H9 (cell line): ENCODE measurements at regions not wholly inside any gene's neighbourhood (a gene's known extent, or its start where the extent isn't known, plus 50 kb on each side); places are given as distances from the start of the nearest gene placed in this dataset.
A peak's percentile ranks its signal among the peaks of the same experiment; 100 is the strongest.

ENCODE experiments used
- DNase-seq: peaks from one replicate; pipeline ENCODE4 v3.0.0-alpha.2; 2017
- H2AFZ ChIP-seq: one replicate; pipeline ENCODE4 v1.6.1; 2013; ENCODE audit warnings: mild to moderate bottlenecking, low read length, control low read depth, moderate library complexity
- H2AK5ac ChIP-seq: 2 replicates; pipeline ENCODE4 v1.6.1; 2013; ENCODE audit warnings: low read length, control low read depth, mixed read lengths; ENCODE audit not compliant: insufficient read length
- H2BK120ac ChIP-seq: one replicate; pipeline ENCODE4 v1.6.1; 2013; ENCODE audit warnings: low read depth, mild to moderate bottlenecking, low read length, control low read depth, inconsistent platforms; ENCODE audit not compliant: poor library complexity, severe bottlenecking
- H2BK12ac ChIP-seq: 2 replicates; pipeline ENCODE4 v1.6.1; 2013; ENCODE audit warnings: low read length, control low read depth, mixed read lengths, low read depth; ENCODE audit not compliant: insufficient read length
- H2BK15ac ChIP-seq: 2 replicates; pipeline ENCODE4 v1.6.1; 2013; ENCODE audit warnings: low read depth, low read length, control low read depth
- H2BK20ac ChIP-seq: one replicate; pipeline ENCODE4 v1.6.1; 2013; ENCODE audit warnings: low read depth, mild to moderate bottlenecking, low read length, control low read depth, inconsistent platforms; ENCODE audit not compliant: poor library complexity, severe bottlenecking
- H2BK5ac ChIP-seq: 2 replicates; pipeline ENCODE4 v1.6.1; 2013; ENCODE audit warnings: low read length, control low read depth, mixed read lengths; ENCODE audit not compliant: insufficient read length
- H3K14ac ChIP-seq: 2 replicates; pipeline ENCODE4 v1.6.1; 2013; ENCODE audit warnings: low read length, control low read depth; ENCODE audit not compliant: insufficient read depth
- H3K18ac ChIP-seq: 2 replicates; pipeline ENCODE4 v1.6.1; 2013; ENCODE audit warnings: low read depth, mild to moderate bottlenecking, mixed read lengths, low read length, control low read depth; ENCODE audit not compliant: insufficient read length
- H3K23ac ChIP-seq: 2 replicates; pipeline ENCODE4 v1.6.1; 2013; ENCODE audit warnings: low read length, control low read depth, mixed read lengths, low read depth; ENCODE audit not compliant: insufficient read length
- H3K23me2 ChIP-seq: 2 replicates; pipeline ENCODE4 v1.6.1; 2013; ENCODE audit warnings: low read depth, mild to moderate bottlenecking, mixed read lengths, low read length, control low read depth; ENCODE audit not compliant: insufficient read length, poor library complexity, severe bottlenecking
- H3K27ac ChIP-seq: 2 replicates; pipeline ENCODE4 v1.5.1; 2013; ENCODE audit warnings: low read length, control low read depth, mixed read lengths, low read depth; ENCODE audit not compliant: insufficient read length
- H3K27me3 ChIP-seq: 2 replicates; pipeline ENCODE4 v1.6.1; 2013; ENCODE audit warnings: low read length, control low read depth, inconsistent platforms; ENCODE audit not compliant: insufficient read depth
- H3K4ac ChIP-seq: 2 replicates; pipeline ENCODE4 v1.6.1; 2013; ENCODE audit warnings: low read depth, mild to moderate bottlenecking, control low read depth, inconsistent platforms, low read length, moderate library complexity
- H3K4me1 ChIP-seq: 2 replicates; pipeline ENCODE4 v1.6.1; 2013; ENCODE audit warnings: low read length, control low read depth, inconsistent platforms; ENCODE audit not compliant: insufficient read depth
- H3K4me2 ChIP-seq: 2 replicates; pipeline ENCODE4 v1.6.1; 2013; ENCODE audit warnings: low read length, control low read depth, mixed read lengths; ENCODE audit not compliant: insufficient read length, insufficient read depth
- H3K56ac ChIP-seq: 2 replicates; pipeline ENCODE4 v1.6.1; 2013; ENCODE audit warnings: low read depth, mild to moderate bottlenecking, mixed read lengths, low read length, control low read depth; ENCODE audit not compliant: insufficient read length
- H3K79me1 ChIP-seq: 2 replicates; pipeline ENCODE4 v1.6.1; 2013; ENCODE audit warnings: low read depth, mild to moderate bottlenecking, moderate library complexity, low read length, control low read depth, inconsistent platforms; ENCODE audit not compliant: insufficient read depth, poor library complexity, severe bottlenecking
- H3K79me2 ChIP-seq: 2 replicates; pipeline ENCODE4 v1.6.1; 2013; ENCODE audit warnings: low read length, control low read depth, inconsistent platforms; ENCODE audit not compliant: insufficient read depth
- H3K9ac ChIP-seq: 2 replicates; pipeline ENCODE4 v1.6.1; 2013; ENCODE audit warnings: low read length, control low read depth, mixed read lengths; ENCODE audit not compliant: insufficient read length; ENCODE audit errors: extremely low read depth
- H3K9me3 ChIP-seq: one replicate; pipeline ENCODE4 v1.6.1; 2013; ENCODE audit warnings: low read depth, low read length, inconsistent platforms; ENCODE audit not compliant: control insufficient read depth
- H3T11ph ChIP-seq: one replicate; pipeline ENCODE4 v1.6.1; 2013; ENCODE audit warnings: mild to moderate bottlenecking, low read length, control low read depth, inconsistent platforms
- H4K20me1 ChIP-seq: one replicate; pipeline ENCODE4 v1.6.1; 2013; ENCODE audit not compliant: control insufficient read depth, insufficient read length, insufficient read depth
- H4K5ac ChIP-seq: 2 replicates; pipeline ENCODE4 v1.6.1; 2013; ENCODE audit warnings: low read depth, mild to moderate bottlenecking, mixed read lengths, low read length, control low read depth; ENCODE audit not compliant: insufficient read length
- H4K8ac ChIP-seq: replicated peaks from 2 replicates; pipeline ENCODE4 v1.6.1; 2013; ENCODE audit warnings: low read length, control low read depth, mixed read lengths, low read depth; ENCODE audit not compliant: insufficient read length
- H4K91ac ChIP-seq: 2 replicates; pipeline ENCODE4 v1.6.1; 2013; ENCODE audit warnings: low read depth, mild to moderate bottlenecking, moderate library complexity, mixed read lengths, low read length, control low read depth; ENCODE audit not compliant: insufficient read length
- H3K27ac Mint-ChIP-seq, 3 experiments: 2 replicates in 2 of 3; 3 replicates in 1 of 3; pipeline ENCODE4 v1.8.0; 2020 to 2021; ENCODE audit warnings: mixed read lengths in 3 of 3, mild to moderate bottlenecking in 1 of 3, moderate library complexity in 1 of 3
- H3K27me3 Mint-ChIP-seq: 2 replicates; pipeline ENCODE4 v1.8.0; 2021; ENCODE audit warnings: low read depth, mild to moderate bottlenecking, moderate library complexity, mixed read lengths
- H3K36me3 Mint-ChIP-seq, 3 experiments: 2 replicates in 2 of 3; 3 replicates in 1 of 3; pipeline ENCODE4 v1.8.0; 2020 to 2021; ENCODE audit warnings: low read depth in 3 of 3, mixed read lengths in 3 of 3; ENCODE audit not compliant: insufficient read depth in 1 of 3
- H3K4me1 Mint-ChIP-seq, 2 experiments: 2 replicates each; pipeline ENCODE4 v1.8.0; 2020; ENCODE audit warnings: mixed read lengths in 2 of 2
- H3K4me3 Mint-ChIP-seq, 2 experiments: 2 replicates in 1 of 2; 3 replicates in 1 of 2; pipeline ENCODE4 v1.8.0; 2020 to 2021; ENCODE audit warnings: mild to moderate bottlenecking in 2 of 2, mixed read lengths in 2 of 2, moderate library complexity in 1 of 2
- H3K9me3 Mint-ChIP-seq, 2 experiments: 2 replicates in 1 of 2; 3 replicates in 1 of 2; pipeline ENCODE4 v1.8.0; 2020; ENCODE audit warnings: mild to moderate bottlenecking in 2 of 2, mixed read lengths in 2 of 2, moderate library complexity in 1 of 2
- WGBS: extraction: QIAGEN DNeasy Blood & Tissue Kit; methylation state at CpG from one replicate; pipeline ENCODE4 v1.1.7; 2013; ENCODE audit warnings: missing lambda C conversion rate, low lambda C conversion rate, mixed read lengths; ENCODE audit not compliant: insufficient read length; ENCODE audit errors: extremely low coverage; 5-methylcytosine and 5-hydroxymethylcytosine counted together
- TF ChIP-seq, protein P1 (sequence below): fragments of 200-600 bp; sonication (generic); conservative IDR thresholded peaks from 3 replicates; pipeline ENCODE4 v1.8.0; 2021; ENCODE audit warnings: antibody characterized with exemption, mild to moderate bottlenecking

DNA sequence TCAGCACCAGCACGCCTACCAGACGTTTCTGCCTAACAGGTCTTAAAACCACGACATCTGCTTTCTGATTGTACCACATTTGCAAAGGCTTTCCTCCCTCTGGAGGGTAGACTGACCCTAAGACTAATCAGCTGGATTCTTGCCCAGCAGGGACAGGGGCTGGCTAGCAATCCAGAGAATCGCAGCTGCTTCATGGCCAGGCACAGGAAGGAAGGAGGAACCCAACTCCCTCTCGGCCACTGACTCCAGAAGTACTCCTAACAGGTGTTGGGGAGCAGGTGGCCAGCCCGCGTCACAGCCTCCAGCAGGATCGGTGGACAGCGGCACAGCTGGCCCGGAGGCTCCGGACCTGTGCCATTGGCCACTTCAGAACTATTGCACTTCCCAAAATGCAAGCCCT is 180.8 kb downstream of the NPHP4 start:
- Mint-ChIP-seq H3K27ac (0 out of 7 replicates have a peak overlapping the region, but pooled peaks of 1 of the 3 experiments have one; percentile 1), H3K27me3 (peaks cover 4% of the 10 kb centered on the region), H3K4me3 (no peak overlapping the region), H3K9me3 (peaks cover 0 to 4% of the 10 kb centered on the region in 2 experiments; a peak in 1 of 5 replicates), H3K4me1 (peaks cover 13 to 15% of the 10 kb centered on the region in 2 experiments), H3K36me3 (no peaks in the 10 kb centered on the region)
- Histone ChIP-seq H3K4ac (no peak overlapping the region), H3K79me1 (no peaks in the 10 kb centered on the region), H2BK5ac (no peak overlapping the region), H2BK12ac (no peak overlapping the region), H2BK120ac (no peak overlapping the region), H3K23ac (no peak overlapping the region), H3K23me2 (no peaks in the 10 kb centered on the region), H3K4me1 (no peaks in the 10 kb centered on the region; the same call in 1 of the 2 replicates), H4K8ac (no peak overlapping the region), H3K18ac (no peak overlapping the region), H3K56ac (no peak overlapping the region), H3K14ac (no peak overlapping the region; the same call in 1 of the 2 replicates), H3T11ph (no peak overlapping the region), H2AK5ac (no peak overlapping the region), H3K4me2 (no peak overlapping the region), H3K27ac (no peak overlapping the region), H4K91ac (no peak overlapping the region), H3K9ac (no peak overlapping the region), H4K20me1 (no peaks in the 10 kb centered on the region), H3K79me2 (no peaks in the 10 kb centered on the region), H3K27me3 (no peaks in the 10 kb centered on the region), H2BK15ac (no peak overlapping the region), H2BK20ac (no peak overlapping the region), H4K5ac (no peak overlapping the region), H2AFZ (no peak overlapping the region), H3K9me3 (no peaks in the 10 kb centered on the region)
- TF ChIP-seq, protein P1, sequence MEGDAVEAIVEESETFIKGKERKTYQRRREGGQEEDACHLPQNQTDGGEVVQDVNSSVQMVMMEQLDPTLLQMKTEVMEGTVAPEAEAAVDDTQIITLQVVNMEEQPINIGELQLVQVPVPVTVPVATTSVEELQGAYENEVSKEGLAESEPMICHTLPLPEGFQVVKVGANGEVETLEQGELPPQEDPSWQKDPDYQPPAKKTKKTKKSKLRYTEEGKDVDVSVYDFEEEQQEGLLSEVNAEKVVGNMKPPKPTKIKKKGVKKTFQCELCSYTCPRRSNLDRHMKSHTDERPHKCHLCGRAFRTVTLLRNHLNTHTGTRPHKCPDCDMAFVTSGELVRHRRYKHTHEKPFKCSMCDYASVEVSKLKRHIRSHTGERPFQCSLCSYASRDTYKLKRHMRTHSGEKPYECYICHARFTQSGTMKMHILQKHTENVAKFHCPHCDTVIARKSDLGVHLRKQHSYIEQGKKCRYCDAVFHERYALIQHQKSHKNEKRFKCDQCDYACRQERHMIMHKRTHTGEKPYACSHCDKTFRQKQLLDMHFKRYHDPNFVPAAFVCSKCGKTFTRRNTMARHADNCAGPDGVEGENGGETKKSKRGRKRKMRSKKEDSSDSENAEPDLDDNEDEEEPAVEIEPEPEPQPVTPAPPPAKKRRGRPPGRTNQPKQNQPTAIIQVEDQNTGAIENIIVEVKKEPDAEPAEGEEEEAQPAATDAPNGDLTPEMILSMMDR: no peak
- no peak for DNase-seq
- no CpG with 5 or more reads among the region's 11 CpGs for WGBS
